ENCODE measurements at regions not wholly inside any gene's neighbourhood (a gene's known extent, or its start where the extent isn't known, plus 50 kb on each side); places are given as distances from the start of the nearest gene placed in this dataset.
A peak's percentile ranks its signal among the peaks of the same experiment; 100 is the strongest.

GRCh38 chr11:29187215-29187614, 829.6 kb downstream of the KCNA4 start:
- H3K27ac ChIP-seq (ENCODE audit: low read depth, low read length), result no peak overlapping the region

GRCh38 chr11:29184939-29185890, 831.6 kb downstream of the KCNA4 start:
- H3K4me3 ChIP-seq (ENCODE audit: low read depth, low read length), result peak overlapping the region; percentile 10; the same call in 1 of the 2 replicates
- H3K27ac ChIP-seq (ENCODE audit: low read depth, low read length), result peak overlapping the region; percentile 93
- H3K4me1 ChIP-seq (ENCODE audit: control insufficient read depth, insufficient read depth, low read length, unreplicated experiment), result peaks cover 21% of the 10 kb centered on the region
- no peaks in the 10 kb centered on the region for H3K27me3 ChIP-seq (ENCODE audit: insufficient read depth, low read length)
- H3K36me3 ChIP-seq (ENCODE audit: insufficient read depth, low read length), result no peaks in the 10 kb centered on the region
- H2AFZ ChIP-seq (ENCODE audit: low read length, unreplicated experiment), result peak overlapping the region; percentile 54
- H3K79me2 ChIP-seq (ENCODE audit: control insufficient read depth, insufficient read depth, low read length, unreplicated experiment), result no peaks in the 10 kb centered on the region

More at GRCh38 chr11:29187215-29187614, 829.6 kb downstream of the KCNA4 start:
- Histone ChIP-seq H3K36me3 (ENCODE audit: insufficient read depth, low read length) (no peaks in the 10 kb centered on the region), H2AFZ (ENCODE audit: low read length, unreplicated experiment) (no peak overlapping the region), H3K4me1 (ENCODE audit: control insufficient read depth, insufficient read depth, low read length, unreplicated experiment) (peaks cover 21% of the 10 kb centered on the region), H3K4me3 (ENCODE audit: low read depth, low read length) (no peak overlapping the region), H3K27me3 (ENCODE audit: insufficient read depth, low read length) (no peaks in the 10 kb centered on the region), H3K79me2 (ENCODE audit: control insufficient read depth, insufficient read depth, low read length, unreplicated experiment) (no peaks in the 10 kb centered on the region)

- H2AFZ ChIP-seq (ENCODE audit: low read length, unreplicated experiment), result no peak overlapping the region
- no peaks in the 10 kb centered on the region for H3K36me3 ChIP-seq (ENCODE audit: insufficient read depth, low read length)
- no peak overlapping the region for H3K27ac ChIP-seq (ENCODE audit: low read depth, low read length)
- H3K4me1 ChIP-seq (ENCODE audit: control insufficient read depth, insufficient read depth, low read length, unreplicated experiment), result peaks cover 21% of the 10 kb centered on the region
- no peaks in the 10 kb centered on the region for H3K27me3 ChIP-seq (ENCODE audit: insufficient read depth, low read length)
- H3K79me2 ChIP-seq (ENCODE audit: control insufficient read depth, insufficient read depth, low read length, unreplicated experiment), result no peaks in the 10 kb centered on the region
- H3K4me3 ChIP-seq (ENCODE audit: low read depth, low read length), result no peak overlapping the region
These were observed 833.5 kb downstream of the KCNA4 start for GRCh38 chr11:29183301-29183700.

- Histone ChIP-seq H3K79me2 (ENCODE audit: control insufficient read depth, insufficient read depth, low read length, unreplicated experiment) (no peaks in the 10 kb centered on the region), H3K27ac (ENCODE audit: low read depth, low read length) (peak overlapping the region; percentile 85)
These were observed 843.2 kb downstream of the KCNA4 start for GRCh38 chr11:29173660-29174062.

GRCh38 chr11:29171360-29171950, 845.4 kb downstream of the KCNA4 start:
- H2AFZ ChIP-seq (ENCODE audit: low read length, unreplicated experiment), result no peak overlapping the region
- H3K4me3 ChIP-seq (ENCODE audit: low read depth, low read length), result no peak overlapping the region

More at GRCh38 chr11:29173660-29174062, 843.2 kb downstream of the KCNA4 start:
- Histone ChIP-seq H3K4me1 (ENCODE audit: control insufficient read depth, insufficient read depth, low read length, unreplicated experiment) (peaks cover 24% of the 10 kb centered on the region), H3K27me3 (ENCODE audit: insufficient read depth, low read length) (no peaks in the 10 kb centered on the region), H3K36me3 (ENCODE audit: insufficient read depth, low read length) (no peaks in the 10 kb centered on the region), H3K4me3 (ENCODE audit: low read depth, low read length) (peak overlapping the region; percentile 0; the same call in 1 of the 2 replicates), H2AFZ (ENCODE audit: low read length, unreplicated experiment) (peak overlapping the region; percentile 26)

GRCh38 chr11:29166306-29166705, 850.5 kb downstream of the KCNA4 start:
- Histone ChIP-seq H3K27ac (ENCODE audit: low read depth, low read length) (no peak overlapping the region), H3K4me1 (ENCODE audit: control insufficient read depth, insufficient read depth, low read length, unreplicated experiment) (peaks cover 16% of the 10 kb centered on the region), H3K36me3 (ENCODE audit: insufficient read depth, low read length) (no peaks in the 10 kb centered on the region), H3K27me3 (ENCODE audit: insufficient read depth, low read length) (no peaks in the 10 kb centered on the region), H3K79me2 (ENCODE audit: control insufficient read depth, insufficient read depth, low read length, unreplicated experiment) (no peaks in the 10 kb centered on the region), H2AFZ (ENCODE audit: low read length, unreplicated experiment) (no peak overlapping the region), H3K4me3 (ENCODE audit: low read depth, low read length) (no peak overlapping the region)

More at GRCh38 chr11:29171360-29171950, 845.4 kb downstream of the KCNA4 start:
- Histone ChIP-seq H3K79me2 (ENCODE audit: control insufficient read depth, insufficient read depth, low read length, unreplicated experiment) (no peaks in the 10 kb centered on the region), H3K27me3 (ENCODE audit: insufficient read depth, low read length) (no peaks in the 10 kb centered on the region), H3K27ac (ENCODE audit: low read depth, low read length) (no peak overlapping the region), H3K36me3 (ENCODE audit: insufficient read depth, low read length) (no peaks in the 10 kb centered on the region), H3K4me1 (ENCODE audit: control insufficient read depth, insufficient read depth, low read length, unreplicated experiment) (peaks cover 24% of the 10 kb centered on the region)

- H3K36me3 ChIP-seq (ENCODE audit: insufficient read depth, low read length), result no peaks in the 10 kb centered on the region
- H3K79me2 ChIP-seq (ENCODE audit: control insufficient read depth, insufficient read depth, low read length, unreplicated experiment), result no peaks in the 10 kb centered on the region
- peaks cover 29% of the 10 kb centered on the region for H3K4me1 ChIP-seq (ENCODE audit: control insufficient read depth, insufficient read depth, low read length, unreplicated experiment)
- no peaks in the 10 kb centered on the region for H3K27me3 ChIP-seq (ENCODE audit: insufficient read depth, low read length)
- no peak overlapping the region for H3K27ac ChIP-seq (ENCODE audit: low read depth, low read length)
- H3K4me3 ChIP-seq (ENCODE audit: low read depth, low read length), result no peak overlapping the region
- no peak overlapping the region for H2AFZ ChIP-seq (ENCODE audit: low read length, unreplicated experiment)
These were observed 853.6 kb downstream of the KCNA4 start for GRCh38 chr11:29163231-29163630.

GRCh38 chr11:29162491-29162890, 854.3 kb downstream of the KCNA4 start:
- peaks cover 29% of the 10 kb centered on the region for H3K4me1 ChIP-seq (ENCODE audit: control insufficient read depth, insufficient read depth, low read length, unreplicated experiment)
- no peaks in the 10 kb centered on the region; the same call in 1 of the 2 replicates for H3K36me3 ChIP-seq (ENCODE audit: insufficient read depth, low read length)
- H3K27ac ChIP-seq (ENCODE audit: low read depth, low read length), result peak overlapping the region; percentile 18; the same call in 1 of the 2 replicates
- no peaks in the 10 kb centered on the region for H3K27me3 ChIP-seq (ENCODE audit: insufficient read depth, low read length)
- no peak overlapping the region for H3K4me3 ChIP-seq (ENCODE audit: low read depth, low read length)
- H3K79me2 ChIP-seq (ENCODE audit: control insufficient read depth, insufficient read depth, low read length, unreplicated experiment), result no peaks in the 10 kb centered on the region
- no peak overlapping the region for H2AFZ ChIP-seq (ENCODE audit: low read length, unreplicated experiment)

GRCh38 chr11:29161191-29161590, 855.6 kb downstream of the KCNA4 start:
- Histone ChIP-seq H3K79me2 (ENCODE audit: control insufficient read depth, insufficient read depth, low read length, unreplicated experiment) (no peaks in the 10 kb centered on the region), H3K4me3 (ENCODE audit: low read depth, low read length) (no peak overlapping the region), H3K27ac (ENCODE audit: low read depth, low read length) (peak overlapping the region; percentile 50), H3K27me3 (ENCODE audit: insufficient read depth, low read length) (no peaks in the 10 kb centered on the region), H2AFZ (ENCODE audit: low read length, unreplicated experiment) (peak overlapping the region; percentile 32), H3K4me1 (ENCODE audit: control insufficient read depth, insufficient read depth, low read length, unreplicated experiment) (peaks cover 29% of the 10 kb centered on the region), H3K36me3 (ENCODE audit: insufficient read depth, low read length) (no peaks in the 10 kb centered on the region; the same call in 1 of the 2 replicates)

- Histone ChIP-seq H3K79me2 (ENCODE audit: control insufficient read depth, insufficient read depth, low read length, unreplicated experiment) (no peaks in the 10 kb centered on the region), H3K27ac (ENCODE audit: low read depth, low read length) (peak overlapping the region; percentile 52), H3K4me3 (ENCODE audit: low read depth, low read length) (no peak overlapping the region), H3K36me3 (ENCODE audit: insufficient read depth, low read length) (no peaks in the 10 kb centered on the region; the same call in 1 of the 2 replicates), H3K27me3 (ENCODE audit: insufficient read depth, low read length) (no peaks in the 10 kb centered on the region), H3K4me1 (ENCODE audit: control insufficient read depth, insufficient read depth, low read length, unreplicated experiment) (peaks cover 29% of the 10 kb centered on the region), H2AFZ (ENCODE audit: low read length, unreplicated experiment) (peak overlapping the region; percentile 84)
These were observed 857.0 kb downstream of the KCNA4 start for GRCh38 chr11:29159552-29160465.
